ENCODE measurements at regions not wholly inside any gene's neighbourhood (a gene's known extent, or its start where the extent isn't known, plus 50 kb on each side); places are given as distances from the start of the nearest gene placed in this dataset.

DNA sequence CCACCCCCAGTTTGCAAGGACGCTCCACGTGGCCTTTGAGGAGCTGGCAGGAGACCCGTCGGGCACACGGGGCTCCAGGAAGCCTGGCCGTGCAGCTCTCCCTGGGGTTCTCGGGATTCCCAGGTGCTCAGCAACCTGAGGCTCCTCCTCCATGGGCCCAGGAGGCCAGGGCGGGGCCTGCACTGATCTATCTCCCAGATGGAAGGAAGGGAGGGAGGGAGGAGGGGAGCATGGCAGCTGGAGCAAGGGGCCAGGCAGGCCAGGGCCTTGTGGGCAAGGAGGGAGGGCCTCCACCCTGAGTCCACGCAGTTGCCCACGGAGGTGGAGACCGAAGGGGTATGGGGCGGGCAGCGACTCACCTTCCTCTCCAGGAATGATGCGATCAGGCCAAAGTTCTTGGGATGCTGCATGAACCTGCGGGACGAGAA, 127.3 kb downstream of the RFLNA start:
- TF ChIP-seq, protein P1, sequence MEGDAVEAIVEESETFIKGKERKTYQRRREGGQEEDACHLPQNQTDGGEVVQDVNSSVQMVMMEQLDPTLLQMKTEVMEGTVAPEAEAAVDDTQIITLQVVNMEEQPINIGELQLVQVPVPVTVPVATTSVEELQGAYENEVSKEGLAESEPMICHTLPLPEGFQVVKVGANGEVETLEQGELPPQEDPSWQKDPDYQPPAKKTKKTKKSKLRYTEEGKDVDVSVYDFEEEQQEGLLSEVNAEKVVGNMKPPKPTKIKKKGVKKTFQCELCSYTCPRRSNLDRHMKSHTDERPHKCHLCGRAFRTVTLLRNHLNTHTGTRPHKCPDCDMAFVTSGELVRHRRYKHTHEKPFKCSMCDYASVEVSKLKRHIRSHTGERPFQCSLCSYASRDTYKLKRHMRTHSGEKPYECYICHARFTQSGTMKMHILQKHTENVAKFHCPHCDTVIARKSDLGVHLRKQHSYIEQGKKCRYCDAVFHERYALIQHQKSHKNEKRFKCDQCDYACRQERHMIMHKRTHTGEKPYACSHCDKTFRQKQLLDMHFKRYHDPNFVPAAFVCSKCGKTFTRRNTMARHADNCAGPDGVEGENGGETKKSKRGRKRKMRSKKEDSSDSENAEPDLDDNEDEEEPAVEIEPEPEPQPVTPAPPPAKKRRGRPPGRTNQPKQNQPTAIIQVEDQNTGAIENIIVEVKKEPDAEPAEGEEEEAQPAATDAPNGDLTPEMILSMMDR (conservative IDR thresholded peaks at IDR 0.05 in 1 of 2, IDR thresholded peaks at IDR 0.05 in 1 of 2; ENCODE audit: low read depth in 1 of 2, low read length in 2 of 2) = no peak
- no peak for TF ChIP-seq EZH2 (IDR thresholded peaks at IDR 0.05; ENCODE audit: low read length, missing control alignments)

Data from fibroblast of lung (primary cell).